Colonic mucosa (tissue), 4 donors: ENCODE measurements at regions not wholly inside any gene's neighbourhood (a gene's known extent, or its start where the extent isn't known, plus 50 kb on each side); places are given as distances from the start of the nearest gene placed in this dataset.

Experiments used
- DNase-seq: peaks from one replicate; pipeline ENCODE4 v3.0.0-alpha.2; 2020
- H3K27ac ChIP-seq: fragments of 200-600 bp; one replicate; pipeline ENCODE4 v1.8.0; 2021
- H3K27me3 ChIP-seq: fragments of 200-600 bp; one replicate; pipeline ENCODE4 v1.8.0; 2021
- H3K36me3 ChIP-seq: fragments of 200-600 bp; one replicate; pipeline ENCODE4 v1.8.0; 2021
- H3K4me1 ChIP-seq: fragments of 200-600 bp; one replicate; pipeline ENCODE4 v1.8.0; 2021; ENCODE audit warnings: mild to moderate bottlenecking
- H3K4me3 ChIP-seq: fragments of 200-600 bp; one replicate; pipeline ENCODE4 v1.8.0; 2021
- H3K9ac ChIP-seq, 2 donors: one replicate each; pipeline ENCODE4 v1.7.0; 2013; ENCODE audit warnings: control low read depth in 2 of 2, low read depth in 2 of 2, low read length in 2 of 2
- H3K9me3 ChIP-seq: fragments of 200-600 bp; one replicate; pipeline ENCODE4 v1.8.0; 2021
- intact Hi-C: fragments of 100-400 bp; cut with DNase I; formaldehyde crosslinking; loops from one replicate; pipeline ENCODE4 v1.14.1; 2022
- TF ChIP-seq, protein P1 (sequence below): fragments of 200-600 bp; IDR thresholded peaks from one replicate; pipeline ENCODE4 v1.8.0; 2022; ENCODE audit warnings: antibody characterized with exemption, mild to moderate bottlenecking
- donor health status: healthy.
- donor health status: DM: no; HTN: no; CAD: no.
- donor health status: DM: no; HTN: no; CAD: no.

DNA sequence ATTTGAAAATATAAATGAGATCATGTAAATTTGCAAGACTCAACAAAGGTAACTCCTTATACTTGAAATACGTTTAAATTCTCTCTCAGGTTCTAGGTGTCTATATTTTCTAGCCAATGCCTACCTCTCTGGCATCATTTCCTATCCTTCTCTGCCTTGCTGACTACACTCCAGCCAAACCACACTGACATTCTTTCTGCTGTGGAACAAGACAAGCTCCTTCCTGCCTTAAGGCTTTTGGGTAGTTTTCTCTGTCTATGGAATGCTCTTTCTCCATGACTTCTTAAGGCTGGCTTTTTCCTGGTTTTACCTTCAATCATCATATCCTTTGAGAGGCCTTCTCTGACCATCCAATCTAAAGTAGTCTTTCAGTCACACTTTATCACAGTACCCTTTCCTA is 201.0 kb downstream of the SPRY1 start:
- TF ChIP-seq, protein P1, sequence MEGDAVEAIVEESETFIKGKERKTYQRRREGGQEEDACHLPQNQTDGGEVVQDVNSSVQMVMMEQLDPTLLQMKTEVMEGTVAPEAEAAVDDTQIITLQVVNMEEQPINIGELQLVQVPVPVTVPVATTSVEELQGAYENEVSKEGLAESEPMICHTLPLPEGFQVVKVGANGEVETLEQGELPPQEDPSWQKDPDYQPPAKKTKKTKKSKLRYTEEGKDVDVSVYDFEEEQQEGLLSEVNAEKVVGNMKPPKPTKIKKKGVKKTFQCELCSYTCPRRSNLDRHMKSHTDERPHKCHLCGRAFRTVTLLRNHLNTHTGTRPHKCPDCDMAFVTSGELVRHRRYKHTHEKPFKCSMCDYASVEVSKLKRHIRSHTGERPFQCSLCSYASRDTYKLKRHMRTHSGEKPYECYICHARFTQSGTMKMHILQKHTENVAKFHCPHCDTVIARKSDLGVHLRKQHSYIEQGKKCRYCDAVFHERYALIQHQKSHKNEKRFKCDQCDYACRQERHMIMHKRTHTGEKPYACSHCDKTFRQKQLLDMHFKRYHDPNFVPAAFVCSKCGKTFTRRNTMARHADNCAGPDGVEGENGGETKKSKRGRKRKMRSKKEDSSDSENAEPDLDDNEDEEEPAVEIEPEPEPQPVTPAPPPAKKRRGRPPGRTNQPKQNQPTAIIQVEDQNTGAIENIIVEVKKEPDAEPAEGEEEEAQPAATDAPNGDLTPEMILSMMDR = no peak
- intact Hi-C loops = no loop called here
- Histone ChIP-seq H3K27me3 (no peaks in the 10 kb centered on the region), H3K36me3 (no peaks in the 10 kb centered on the region), H3K4me1 (peaks cover 7% of the 10 kb centered on the region), H3K27ac (no peak overlapping the region), H3K4me3 (no peak overlapping the region), H3K9ac (no peak overlapping the region), H3K9me3 (no peaks in the 10 kb centered on the region)
- DNase-seq = no peak

DNA sequence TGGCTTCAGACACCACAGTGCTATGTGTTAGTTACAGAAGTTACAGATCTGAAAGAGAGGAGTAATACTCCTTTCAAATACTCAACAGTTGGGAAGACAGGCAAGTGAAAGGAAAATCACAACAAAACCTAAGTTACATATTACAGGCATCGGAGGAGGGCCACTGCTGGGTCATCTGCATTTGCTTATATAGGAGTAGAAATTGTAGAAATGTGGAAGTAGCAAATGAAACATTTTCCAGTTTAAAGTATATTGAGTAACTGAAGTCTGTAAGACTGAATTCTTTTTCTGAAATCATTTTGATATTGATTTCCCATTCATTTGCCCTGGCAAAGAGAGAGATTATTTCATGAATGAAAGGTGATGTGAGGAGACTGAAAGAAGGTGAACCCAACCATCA is 201.7 kb downstream of the SPRY1 start:
- Histone ChIP-seq H3K4me3 (no peak overlapping the region), H3K27ac (no peak overlapping the region), H3K4me1 (peaks cover 7% of the 10 kb centered on the region), H3K9ac (no peak overlapping the region), H3K9me3 (no peaks in the 10 kb centered on the region), H3K27me3 (no peaks in the 10 kb centered on the region), H3K36me3 (no peaks in the 10 kb centered on the region)
- TF ChIP-seq, protein P1 = no peak
- intact Hi-C loops = no loop called here
- DNase-seq = no peak

DNA sequence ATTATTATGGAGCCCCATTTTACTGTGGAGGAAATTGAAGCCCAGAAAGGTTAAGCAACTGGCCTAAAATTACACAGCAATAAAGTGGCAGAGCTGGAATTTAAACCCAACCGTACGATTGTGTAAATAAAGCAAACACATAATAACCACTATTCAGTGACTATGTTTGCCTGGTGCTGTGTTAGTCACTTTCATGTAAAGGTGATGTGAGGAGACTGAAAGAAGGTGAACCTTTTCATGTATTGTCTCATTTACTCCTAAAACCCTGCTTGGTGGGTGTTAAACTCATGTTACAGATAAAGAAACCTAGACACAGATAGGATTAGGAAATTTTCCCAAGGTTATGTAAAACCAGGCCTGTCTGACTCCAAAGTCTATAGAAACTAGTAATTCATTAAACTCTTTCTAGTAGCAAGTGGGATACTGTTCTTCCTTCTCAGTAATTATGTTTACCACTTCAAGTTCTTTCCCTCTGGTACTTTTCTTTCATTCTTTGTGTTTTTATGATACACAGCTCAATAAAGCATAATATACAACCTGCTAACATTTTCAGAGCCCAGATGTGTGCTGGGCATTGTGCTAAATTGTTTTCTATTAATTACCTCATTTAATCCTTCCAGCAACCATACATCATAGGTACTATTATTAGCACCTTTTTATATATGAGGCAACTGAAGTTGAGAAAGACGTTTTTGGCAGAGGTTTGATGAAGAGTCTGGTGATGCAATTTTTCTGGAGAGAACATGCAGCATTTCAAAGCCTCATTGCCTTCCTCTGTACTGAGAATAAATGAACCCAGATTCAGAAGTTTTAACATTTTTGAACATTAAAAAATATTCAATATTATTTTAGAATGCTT is 202.7 kb downstream of the SPRY1 start:
- DNase-seq = peak; percentile 32
- Histone ChIP-seq H3K4me3 (no peak overlapping the region), H3K36me3 (no peaks in the 10 kb centered on the region), H3K27me3 (no peaks in the 10 kb centered on the region), H3K4me1 (peaks cover 7% of the 10 kb centered on the region), H3K9ac (peak overlapping the region in 1 of 2 donors; percentile 38), H3K27ac (peak overlapping the region; percentile 68), H3K9me3 (no peaks in the 10 kb centered on the region)
- intact Hi-C loops = no loop called here
- TF ChIP-seq, protein P1 = no peak

DNA sequence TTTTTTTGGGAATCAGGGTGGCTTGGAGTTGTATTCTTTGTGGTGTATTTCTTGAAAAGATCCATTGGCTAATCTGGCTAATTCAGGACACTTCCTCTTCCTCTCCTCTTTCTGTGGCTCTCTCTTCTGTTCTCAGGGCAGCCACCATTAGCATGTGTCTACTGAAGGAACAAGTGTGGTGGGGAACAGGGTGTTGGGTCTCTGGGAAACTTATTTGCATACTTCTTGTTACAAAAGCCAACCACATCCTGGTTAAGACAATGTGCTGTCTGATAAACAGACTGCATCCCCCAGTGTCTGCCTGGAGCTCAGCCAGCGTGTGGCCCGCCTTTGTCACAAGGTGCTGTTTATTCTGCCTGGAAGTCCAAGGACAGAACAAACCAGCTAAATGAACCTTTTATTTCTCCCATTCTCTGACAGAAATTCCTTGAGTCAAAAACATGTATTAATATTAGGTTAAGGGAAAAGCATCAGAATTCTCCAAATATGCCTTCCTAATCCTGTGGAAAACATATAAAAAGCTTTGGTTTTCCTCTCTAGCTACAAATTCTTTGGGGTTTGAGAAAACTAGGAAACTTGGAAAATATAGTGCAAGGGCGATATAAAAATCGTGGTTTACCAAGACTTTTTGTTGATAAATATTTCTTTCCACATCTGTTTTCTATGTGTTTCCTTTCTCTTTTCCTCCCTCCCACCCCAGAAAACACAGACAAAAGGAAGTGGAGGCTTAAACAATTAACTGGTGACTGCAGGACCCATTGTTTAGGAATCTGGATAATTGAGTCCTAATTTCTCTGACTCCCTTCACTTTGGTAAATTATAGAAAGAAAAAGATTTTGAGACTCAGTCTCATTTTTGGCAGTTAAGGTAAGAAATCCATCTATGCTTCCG is 203.6 kb downstream of the SPRY1 start:
- H3K4me1 ChIP-seq = peaks cover 7% of the 10 kb centered on the region
- intact Hi-C loops = no loop called here
- TF ChIP-seq, protein P1 = no peak
- H3K4me3 ChIP-seq = no peak overlapping the region
- DNase-seq = peak; percentile 89
- no peaks in the 10 kb centered on the region for H3K9me3 ChIP-seq
- peak overlapping the region in 1 of 2 donors; percentile 52 for H3K9ac ChIP-seq
- H3K27ac ChIP-seq = peak overlapping the region; percentile 68
- no peaks in the 10 kb centered on the region for H3K36me3 ChIP-seq
- H3K27me3 ChIP-seq = no peaks in the 10 kb centered on the region

DNA sequence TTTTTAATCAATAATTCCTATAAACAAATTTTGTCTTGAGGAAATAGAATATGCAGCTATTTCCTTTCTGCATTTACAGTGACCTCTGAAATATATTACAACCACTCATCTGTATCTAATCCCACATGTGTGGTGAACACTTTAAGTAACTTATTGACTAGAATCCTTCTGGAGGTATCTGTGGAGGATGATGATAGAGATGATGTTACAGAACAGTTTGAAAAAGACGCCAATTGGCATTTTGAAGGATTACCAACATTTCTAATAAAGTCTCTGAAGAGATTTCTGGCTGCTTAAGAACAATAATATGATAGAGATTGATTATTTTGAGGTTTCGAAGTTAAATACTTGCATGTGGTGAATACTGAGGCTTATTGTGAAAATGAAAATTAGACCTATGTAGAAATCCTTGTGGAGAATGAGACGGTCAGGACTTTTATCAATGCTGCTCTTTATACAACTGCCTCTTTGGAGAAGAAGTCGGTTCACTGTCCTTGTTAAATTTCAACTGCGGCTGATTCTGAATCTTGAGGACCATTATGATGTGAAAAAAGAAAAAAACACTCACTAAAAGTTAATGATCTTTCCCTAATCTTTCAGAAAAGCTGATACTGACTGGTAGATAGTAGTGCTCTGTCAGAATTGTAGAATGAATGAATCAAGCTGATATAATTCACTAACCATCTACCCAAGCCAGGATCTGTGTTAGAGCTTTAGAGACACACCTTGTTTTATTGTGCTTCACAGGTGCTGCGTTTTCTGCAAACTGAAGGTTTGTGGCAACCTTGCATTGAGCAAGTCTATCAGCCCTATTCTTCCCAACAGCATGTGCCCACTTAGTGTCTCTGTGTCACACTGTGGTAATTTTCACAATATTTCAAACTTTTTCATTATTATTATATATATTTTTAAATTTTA is 204.7 kb downstream of the SPRY1 start:
- DNase-seq = peak; percentile 45
- Histone ChIP-seq H3K27me3 (no peaks in the 10 kb centered on the region), H3K4me1 (peaks cover 7% of the 10 kb centered on the region), H3K9ac (no peak overlapping the region), H3K9me3 (no peaks in the 10 kb centered on the region), H3K36me3 (no peaks in the 10 kb centered on the region), H3K27ac (peak overlapping the region; percentile 68), H3K4me3 (no peak overlapping the region)
- TF ChIP-seq, protein P1 = no peak
- intact Hi-C loops = no loop called here
